Body of pancreas (tissue), 4 donors: ENCODE measurements at regions not wholly inside any gene's neighbourhood (a gene's known extent, or its start where the extent isn't known, plus 50 kb on each side); places are given as distances from the start of the nearest gene placed in this dataset.

ENCODE experiments used
- CTCF ChIP-seq, 7 experiments: fragments of 450-650 bp in 4 of 7; fragments of 200-600 bp in 3 of 7; sonication (generic) in 3 of 7; IDR thresholded peaks; one replicate each; pipeline ENCODE4 v1.5.1; 2016 to 2019; ENCODE audit warnings: antibody characterized with exemption in 7 of 7
- POLR2A ChIP-seq, 3 donors: fragments of 450-650 bp; IDR thresholded peaks; one replicate each; pipeline ENCODE4 v1.6.1; 2016; ENCODE audit warnings: antibody characterized with exemption in 3 of 3, mild to moderate bottlenecking in 2 of 3

DNA sequence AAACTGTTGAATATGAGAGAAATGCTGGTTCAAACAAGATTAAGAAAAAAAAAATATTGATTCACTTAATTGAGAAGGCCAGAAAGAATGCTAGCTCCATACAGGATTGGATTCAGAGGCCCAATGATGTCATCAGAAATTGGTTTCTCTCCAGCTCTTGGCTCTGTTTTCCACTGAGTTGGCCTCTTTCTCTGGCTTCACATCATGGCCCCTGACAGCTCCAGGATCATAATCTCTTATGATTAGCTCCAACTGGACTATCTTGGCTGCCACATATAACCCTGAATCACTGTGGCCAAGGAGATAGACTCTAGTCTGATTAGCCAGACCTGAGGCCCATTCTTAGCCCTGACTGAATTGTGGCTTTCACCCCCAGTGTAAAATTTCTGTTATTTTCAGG, 244.7 kb upstream of the GRAMD2B start:
- TF ChIP-seq CTCF (IDR thresholded peaks at IDR 0.05) (no peak), POLR2A (IDR thresholded peaks at IDR 0.05) (no peak)
